H9 (cell line): ENCODE measurements at regions not wholly inside any gene's neighbourhood (a gene's known extent, or its start where the extent isn't known, plus 50 kb on each side); places are given as distances from the start of the nearest gene placed in this dataset.

ENCODE experiments used
- DNase-seq: peaks from one replicate; pipeline ENCODE4 v3.0.0-alpha.2; 2017
- H2AFZ ChIP-seq: one replicate; pipeline ENCODE4 v1.6.1; 2013; ENCODE audit warnings: mild to moderate bottlenecking, low read length, control low read depth, moderate library complexity
- H2AK5ac ChIP-seq: 2 replicates; pipeline ENCODE4 v1.6.1; 2013; ENCODE audit warnings: low read length, control low read depth, mixed read lengths; ENCODE audit not compliant: insufficient read length
- H2BK120ac ChIP-seq: one replicate; pipeline ENCODE4 v1.6.1; 2013; ENCODE audit warnings: low read depth, mild to moderate bottlenecking, low read length, control low read depth, inconsistent platforms; ENCODE audit not compliant: poor library complexity, severe bottlenecking
- H2BK12ac ChIP-seq: 2 replicates; pipeline ENCODE4 v1.6.1; 2013; ENCODE audit warnings: low read length, control low read depth, mixed read lengths, low read depth; ENCODE audit not compliant: insufficient read length
- H2BK15ac ChIP-seq: 2 replicates; pipeline ENCODE4 v1.6.1; 2013; ENCODE audit warnings: low read depth, low read length, control low read depth
- H2BK20ac ChIP-seq: one replicate; pipeline ENCODE4 v1.6.1; 2013; ENCODE audit warnings: low read depth, mild to moderate bottlenecking, low read length, control low read depth, inconsistent platforms; ENCODE audit not compliant: poor library complexity, severe bottlenecking
- H2BK5ac ChIP-seq: 2 replicates; pipeline ENCODE4 v1.6.1; 2013; ENCODE audit warnings: low read length, control low read depth, mixed read lengths; ENCODE audit not compliant: insufficient read length
- H3K14ac ChIP-seq: 2 replicates; pipeline ENCODE4 v1.6.1; 2013; ENCODE audit warnings: low read length, control low read depth; ENCODE audit not compliant: insufficient read depth
- H3K18ac ChIP-seq: 2 replicates; pipeline ENCODE4 v1.6.1; 2013; ENCODE audit warnings: low read depth, mild to moderate bottlenecking, mixed read lengths, low read length, control low read depth; ENCODE audit not compliant: insufficient read length
- H3K23ac ChIP-seq: 2 replicates; pipeline ENCODE4 v1.6.1; 2013; ENCODE audit warnings: low read length, control low read depth, mixed read lengths, low read depth; ENCODE audit not compliant: insufficient read length
- H3K23me2 ChIP-seq: 2 replicates; pipeline ENCODE4 v1.6.1; 2013; ENCODE audit warnings: low read depth, mild to moderate bottlenecking, mixed read lengths, low read length, control low read depth; ENCODE audit not compliant: insufficient read length, poor library complexity, severe bottlenecking
- H3K27ac ChIP-seq: 2 replicates; pipeline ENCODE4 v1.5.1; 2013; ENCODE audit warnings: low read length, control low read depth, mixed read lengths, low read depth; ENCODE audit not compliant: insufficient read length
- H3K27me3 ChIP-seq: 2 replicates; pipeline ENCODE4 v1.6.1; 2013; ENCODE audit warnings: low read length, control low read depth, inconsistent platforms; ENCODE audit not compliant: insufficient read depth
- H3K4ac ChIP-seq: 2 replicates; pipeline ENCODE4 v1.6.1; 2013; ENCODE audit warnings: low read depth, mild to moderate bottlenecking, control low read depth, inconsistent platforms, low read length, moderate library complexity
- H3K4me1 ChIP-seq: 2 replicates; pipeline ENCODE4 v1.6.1; 2013; ENCODE audit warnings: low read length, control low read depth, inconsistent platforms; ENCODE audit not compliant: insufficient read depth
- H3K4me2 ChIP-seq: 2 replicates; pipeline ENCODE4 v1.6.1; 2013; ENCODE audit warnings: low read length, control low read depth, mixed read lengths; ENCODE audit not compliant: insufficient read length, insufficient read depth
- H3K56ac ChIP-seq: 2 replicates; pipeline ENCODE4 v1.6.1; 2013; ENCODE audit warnings: low read depth, mild to moderate bottlenecking, mixed read lengths, low read length, control low read depth; ENCODE audit not compliant: insufficient read length
- H3K79me1 ChIP-seq: 2 replicates; pipeline ENCODE4 v1.6.1; 2013; ENCODE audit warnings: low read depth, mild to moderate bottlenecking, moderate library complexity, low read length, control low read depth, inconsistent platforms; ENCODE audit not compliant: insufficient read depth, poor library complexity, severe bottlenecking
- H3K79me2 ChIP-seq: 2 replicates; pipeline ENCODE4 v1.6.1; 2013; ENCODE audit warnings: low read length, control low read depth, inconsistent platforms; ENCODE audit not compliant: insufficient read depth
- H3K9ac ChIP-seq: 2 replicates; pipeline ENCODE4 v1.6.1; 2013; ENCODE audit warnings: low read length, control low read depth, mixed read lengths; ENCODE audit not compliant: insufficient read length; ENCODE audit errors: extremely low read depth
- H3K9me3 ChIP-seq: one replicate; pipeline ENCODE4 v1.6.1; 2013; ENCODE audit warnings: low read depth, low read length, inconsistent platforms; ENCODE audit not compliant: control insufficient read depth
- H3T11ph ChIP-seq: one replicate; pipeline ENCODE4 v1.6.1; 2013; ENCODE audit warnings: mild to moderate bottlenecking, low read length, control low read depth, inconsistent platforms
- H4K20me1 ChIP-seq: one replicate; pipeline ENCODE4 v1.6.1; 2013; ENCODE audit not compliant: control insufficient read depth, insufficient read length, insufficient read depth
- H4K5ac ChIP-seq: 2 replicates; pipeline ENCODE4 v1.6.1; 2013; ENCODE audit warnings: low read depth, mild to moderate bottlenecking, mixed read lengths, low read length, control low read depth; ENCODE audit not compliant: insufficient read length
- H4K8ac ChIP-seq: replicated peaks from 2 replicates; pipeline ENCODE4 v1.6.1; 2013; ENCODE audit warnings: low read length, control low read depth, mixed read lengths, low read depth; ENCODE audit not compliant: insufficient read length
- H4K91ac ChIP-seq: 2 replicates; pipeline ENCODE4 v1.6.1; 2013; ENCODE audit warnings: low read depth, mild to moderate bottlenecking, moderate library complexity, mixed read lengths, low read length, control low read depth; ENCODE audit not compliant: insufficient read length
- H3K27ac Mint-ChIP-seq, 3 experiments: 2 replicates in 2 of 3; 3 replicates in 1 of 3; pipeline ENCODE4 v1.8.0; 2020 to 2021; ENCODE audit warnings: mixed read lengths in 3 of 3, mild to moderate bottlenecking in 1 of 3, moderate library complexity in 1 of 3
- H3K27me3 Mint-ChIP-seq: 2 replicates; pipeline ENCODE4 v1.8.0; 2021; ENCODE audit warnings: low read depth, mild to moderate bottlenecking, moderate library complexity, mixed read lengths
- H3K36me3 Mint-ChIP-seq, 3 experiments: 2 replicates in 2 of 3; 3 replicates in 1 of 3; pipeline ENCODE4 v1.8.0; 2020 to 2021; ENCODE audit warnings: low read depth in 3 of 3, mixed read lengths in 3 of 3; ENCODE audit not compliant: insufficient read depth in 1 of 3
- H3K4me1 Mint-ChIP-seq, 2 experiments: 2 replicates each; pipeline ENCODE4 v1.8.0; 2020; ENCODE audit warnings: mixed read lengths in 2 of 2
- H3K4me3 Mint-ChIP-seq, 2 experiments: 2 replicates in 1 of 2; 3 replicates in 1 of 2; pipeline ENCODE4 v1.8.0; 2020 to 2021; ENCODE audit warnings: mild to moderate bottlenecking in 2 of 2, mixed read lengths in 2 of 2, moderate library complexity in 1 of 2
- H3K9me3 Mint-ChIP-seq, 2 experiments: 2 replicates in 1 of 2; 3 replicates in 1 of 2; pipeline ENCODE4 v1.8.0; 2020; ENCODE audit warnings: mild to moderate bottlenecking in 2 of 2, mixed read lengths in 2 of 2, moderate library complexity in 1 of 2
- CTCF ChIP-seq: fragments of 200-600 bp; sonication (generic); conservative IDR thresholded peaks from 3 replicates; pipeline ENCODE4 v1.8.0; 2021; ENCODE audit warnings: antibody characterized with exemption, mild to moderate bottlenecking

GRCh38 chr6:113381232-113381631 lies 475.9 kb upstream of the MARCKS start:
- Mint-ChIP-seq H3K4me3 (no peak overlapping the region), H3K27ac (no peak overlapping the region)

More at GRCh38 chr6:113381232-113381631, 475.9 kb upstream of the MARCKS start:
- H3K36me3 Mint-ChIP-seq, result no peaks in the 10 kb centered on the region
- H3K79me2 ChIP-seq, result no peaks in the 10 kb centered on the region
- no peak overlapping the region for H3K4ac ChIP-seq
- H3K14ac ChIP-seq, result no peak overlapping the region
- H2BK12ac ChIP-seq, result no peak overlapping the region
- H2BK20ac ChIP-seq, result no peak overlapping the region
- no peak overlapping the region for H3K27ac ChIP-seq
- no peak overlapping the region for H3K9ac ChIP-seq
- H4K91ac ChIP-seq, result no peak overlapping the region
- H3K4me1 ChIP-seq, result no peaks in the 10 kb centered on the region
- no peak overlapping the region for H2BK120ac ChIP-seq
- no peak overlapping the region for H3K18ac ChIP-seq
- no peak overlapping the region for H3T11ph ChIP-seq
- no peaks in the 10 kb centered on the region; a peak in 1 of 5 replicates for H3K9me3 Mint-ChIP-seq
- H3K4me2 ChIP-seq, result no peak overlapping the region
- no peak overlapping the region for H2AK5ac ChIP-seq
- H2AFZ ChIP-seq, result no peak overlapping the region
- H4K20me1 ChIP-seq, result no peaks in the 10 kb centered on the region
- no peak overlapping the region for H2BK5ac ChIP-seq
- H2BK15ac ChIP-seq, result no peak overlapping the region
- no peak for DNase-seq
- H3K23ac ChIP-seq, result no peak overlapping the region
- H3K27me3 Mint-ChIP-seq, result no peaks in the 10 kb centered on the region
- H4K5ac ChIP-seq, result no peak overlapping the region
- no peak overlapping the region for H3K56ac ChIP-seq
- no peaks in the 10 kb centered on the region for H3K9me3 ChIP-seq
- H3K79me1 ChIP-seq, result no peaks in the 10 kb centered on the region
- TF ChIP-seq CTCF, result no peak
- no peaks in the 10 kb centered on the region for H3K23me2 ChIP-seq
- H3K4me1 Mint-ChIP-seq, result no peaks in the 10 kb centered on the region
- no peaks in the 10 kb centered on the region for H3K27me3 ChIP-seq
- no peak overlapping the region for H4K8ac ChIP-seq
